PC-9 (cell line): ENCODE measurements at regions not wholly inside any gene's neighbourhood (a gene's known extent, or its start where the extent isn't known, plus 50 kb on each side); places are given as distances from the start of the nearest gene placed in this dataset.

Experiments used
- BruUV-seq: library from RNA; stranded (reverse); fragments of 400-500 nt; replicated peaks from 2 replicates; lab custom pipeline; 2021; lab: Mats Ljungman, UMichigan
- CTCF ChIA-PET: fragments of 300-600 bp; sonication (Branson Sonifier 250); formaldehyde crosslinking; loops from one replicate; lab custom pipeline; 2022; ENCODE audit warnings: antibody characterized with exemption; lab: Charles Lee
- POLR2A ChIA-PET: fragments of 300-600 bp; sonication (Branson Sonifier 250); formaldehyde crosslinking; loops from one replicate; lab custom pipeline; 2022; ENCODE audit warnings: antibody characterized with exemption; ENCODE audit not compliant: unreplicated experiment; lab: Charles Lee
- DNase-seq, 2 experiments: peaks; one replicate each; pipeline versions ENCODE4 v3.0.0 to v3.0.0-alpha.2; 2015 to 2022; ENCODE audit warnings: mixed read lengths in 1 of 2
- H2AFZ ChIP-seq: fragments of 200-600 bp; sonication (generic); 2 replicates; pipeline ENCODE4 v1.8.1; 2017; ENCODE audit warnings: antibody characterized with exemption
- H3F3A ChIP-seq: fragments of 200-600 bp; sonication (generic); 2 replicates; pipeline ENCODE4 v1.8.1; 2017; ENCODE audit warnings: antibody characterized with exemption, mild to moderate bottlenecking, low read depth; ENCODE audit not compliant: insufficient read depth
- H3K27ac ChIP-seq: fragments of 200-600 bp; sonication (generic); 2 replicates; pipeline ENCODE4 v1.6.1; 2016; ENCODE audit warnings: mixed run types
- H3K27me3 ChIP-seq: fragments of 200-600 bp; sonication (generic); 2 replicates; pipeline ENCODE4 v1.6.1; 2016; ENCODE audit warnings: low read depth, mixed run types; ENCODE audit not compliant: insufficient read depth
- H3K36me3 ChIP-seq: fragments of 200-600 bp; sonication (generic); 2 replicates; pipeline ENCODE4 v1.6.1; 2016; ENCODE audit warnings: low read depth, mixed run types
- H3K4me1 ChIP-seq: fragments of 200-600 bp; sonication (generic); replicated peaks from 2 replicates; pipeline ENCODE4 v1.6.1; 2016; ENCODE audit warnings: mixed run types; ENCODE audit not compliant: insufficient read depth
- H3K4me2 ChIP-seq: fragments of 200-600 bp; sonication (generic); 2 replicates; pipeline ENCODE4 v1.6.1; 2017; ENCODE audit warnings: mixed run types
- H3K4me3 ChIP-seq: fragments of 200-600 bp; sonication (generic); 2 replicates; pipeline ENCODE4 v1.6.1; 2016; ENCODE audit warnings: mixed run types
- H3K79me2 ChIP-seq: fragments of 200-600 bp; sonication (generic); 2 replicates; pipeline ENCODE4 v1.6.1; 2017; ENCODE audit warnings: low read depth, mixed run types
- H3K9me2 ChIP-seq: fragments of 200-600 bp; sonication (generic); 2 replicates; pipeline ENCODE4 v1.8.1; 2017; ENCODE audit warnings: mild to moderate bottlenecking; ENCODE audit not compliant: insufficient read depth
- H3K9me3 ChIP-seq: fragments of 200-600 bp; sonication (generic); 2 replicates; pipeline ENCODE4 v1.8.1; 2016; ENCODE audit warnings: low read depth; ENCODE audit not compliant: insufficient read depth
- H4K20me1 ChIP-seq: fragments of 200-600 bp; sonication (generic); 2 replicates; pipeline ENCODE4 v1.8.1; 2017; ENCODE audit not compliant: insufficient read depth
- CTCF ChIP-seq: fragments of 200-600 bp; sonication (generic); conservative IDR thresholded peaks from 2 replicates; pipeline ENCODE4 v1.6.1; 2017; ENCODE audit warnings: mixed run types, antibody characterized with exemption, mild to moderate bottlenecking, moderate library complexity
- EZH2 ChIP-seq: fragments of 200-600 bp; sonication (generic); IDR thresholded peaks from 2 replicates; pipeline ENCODE4 v1.8.0; 2017; ENCODE audit warnings: antibody characterized with exemption, low read depth
- intact Hi-C: fragments of 100-400 bp; cut with micrococcal nuclease; formaldehyde crosslinking; loops from one replicate; pipeline ENCODE4 v1.10.0; 2022; ENCODE audit not compliant: unreplicated experiment

DNA sequence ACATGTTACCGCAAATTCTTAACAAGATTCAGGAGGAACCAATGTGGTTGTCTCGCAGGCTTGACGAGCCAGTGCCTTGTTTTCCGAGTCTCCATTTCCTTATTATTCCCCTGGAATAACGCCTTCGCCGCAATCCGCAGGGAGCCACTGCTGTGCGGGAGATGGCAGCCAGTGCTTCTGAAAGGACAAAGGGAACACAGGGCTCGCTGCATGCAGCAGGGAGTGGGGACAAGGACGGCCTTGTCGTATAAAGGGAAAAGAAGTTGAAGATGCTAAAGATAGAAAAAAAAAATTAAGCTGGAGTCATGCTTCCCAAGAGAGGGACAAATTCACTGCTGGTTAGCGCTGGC lies 221.4 kb downstream of the NDUFA10 start:
- Histone ChIP-seq H2AFZ (no peak overlapping the region), H3K9me3 (no peaks in the 10 kb centered on the region), H3K4me1 (no peaks in the 10 kb centered on the region), H3K4me3 (no peak overlapping the region), H3K27me3 (peaks cover 99% of the 10 kb centered on the region), H3K79me2 (no peaks in the 10 kb centered on the region), H3K9me2 (no peaks in the 10 kb centered on the region), H3K36me3 (no peaks in the 10 kb centered on the region), H3K27ac (no peak overlapping the region), H4K20me1 (no peaks in the 10 kb centered on the region), H3K4me2 (no peak overlapping the region), H3F3A (no peaks in the 10 kb centered on the region)
- ChIA-PET POLR2A (no interaction called here), CTCF (no interaction called here)
- TF ChIP-seq CTCF, result no peak
- no peak for TF ChIP-seq EZH2
- intact Hi-C loops, result no loop called here
- no TSS peak for BruUV-seq
- no peak for DNase-seq

DNA sequence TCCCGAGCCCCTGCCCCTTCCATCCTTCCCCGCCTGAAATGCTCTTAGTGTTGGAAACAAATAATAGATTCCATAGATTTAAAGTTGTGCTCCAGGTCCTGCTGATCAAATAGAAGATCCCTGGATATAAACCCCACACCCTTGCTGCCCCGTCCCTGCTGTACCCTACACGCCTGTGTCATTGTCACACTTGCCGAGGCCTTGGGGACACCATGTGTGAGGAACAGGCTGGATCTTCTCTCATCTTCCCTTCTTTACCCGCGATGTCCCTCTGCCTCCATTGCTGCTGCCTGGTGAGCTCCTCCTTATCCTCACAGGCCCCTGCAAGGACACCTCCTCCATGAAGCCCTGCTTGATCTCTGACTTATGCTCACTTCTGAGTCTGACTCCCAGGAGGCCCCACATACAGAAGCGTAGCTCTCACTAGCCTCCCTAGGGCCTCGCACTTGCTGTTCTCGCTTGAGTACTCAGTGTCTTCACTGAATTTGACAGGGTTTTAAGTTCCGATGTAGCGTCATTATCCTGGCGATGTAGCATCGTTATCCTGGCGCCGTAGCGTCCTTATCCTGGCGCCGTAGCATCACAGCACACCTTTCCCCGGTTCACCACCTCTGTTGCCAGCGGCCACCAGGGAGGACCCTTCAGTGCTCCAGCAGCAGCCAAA lies 221.9 kb downstream of the NDUFA10 start:
- ChIA-PET CTCF (no interaction called here), POLR2A (no interaction called here)
- DNase-seq, result no peak
- no peaks in the 10 kb centered on the region for H3K36me3 ChIP-seq
- H3K27ac ChIP-seq, result no peak overlapping the region
- no peak overlapping the region for H3K4me3 ChIP-seq
- H3F3A ChIP-seq, result no peaks in the 10 kb centered on the region
- H2AFZ ChIP-seq, result no peak overlapping the region
- TF ChIP-seq EZH2 (no peak), CTCF (no peak)
- H3K79me2 ChIP-seq, result no peaks in the 10 kb centered on the region
- H3K4me2 ChIP-seq, result no peak overlapping the region
- no peaks in the 10 kb centered on the region for H3K4me1 ChIP-seq
- H3K27me3 ChIP-seq, result peaks cover 99% of the 10 kb centered on the region
- intact Hi-C loops, result no loop called here
- no peaks in the 10 kb centered on the region for H3K9me3 ChIP-seq
- BruUV-seq, result no TSS peak
- no peaks in the 10 kb centered on the region for H4K20me1 ChIP-seq
- no peaks in the 10 kb centered on the region for H3K9me2 ChIP-seq

DNA sequence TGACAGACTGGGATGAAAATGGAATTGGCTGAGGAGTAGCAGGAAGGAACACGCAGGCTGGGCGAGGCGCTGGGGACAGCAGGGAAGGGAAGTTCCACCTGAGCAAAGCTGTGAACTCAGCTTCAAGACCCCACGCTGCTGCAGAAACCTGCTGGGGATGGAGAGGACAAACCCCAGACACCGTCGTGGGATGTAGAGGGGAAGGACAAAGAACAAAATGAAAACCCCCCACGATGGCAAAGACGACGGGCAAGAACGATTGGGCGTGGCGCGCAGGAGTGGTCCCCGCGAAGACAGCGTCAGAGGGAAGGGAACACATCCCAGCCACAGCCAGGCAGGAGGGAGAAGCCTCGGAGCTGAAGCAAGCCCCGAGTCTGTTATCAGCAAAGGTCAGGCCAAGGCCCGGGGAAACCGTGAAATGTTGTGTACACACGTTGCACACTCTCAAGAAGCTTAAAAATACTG lies 222.9 kb downstream of the NDUFA10 start:
- POLR2A ChIA-PET, result no interaction called here
- DNase-seq, result no peak
- TF ChIP-seq CTCF (no peak), EZH2 (no peak)
- H3K27ac ChIP-seq, result no peak overlapping the region
- H3F3A ChIP-seq, result no peaks in the 10 kb centered on the region
- no TSS peak for BruUV-seq
- no peaks in the 10 kb centered on the region for H4K20me1 ChIP-seq
- H3K9me3 ChIP-seq, result no peaks in the 10 kb centered on the region
- H3K79me2 ChIP-seq, result no peaks in the 10 kb centered on the region
- CTCF ChIA-PET, result no interaction called here
- H3K36me3 ChIP-seq, result no peaks in the 10 kb centered on the region
- peaks cover 99% of the 10 kb centered on the region for H3K27me3 ChIP-seq
- H3K4me2 ChIP-seq, result no peak overlapping the region
- H3K9me2 ChIP-seq, result no peaks in the 10 kb centered on the region
- H2AFZ ChIP-seq, result no peak overlapping the region
- intact Hi-C loops, result no loop called here
- no peaks in the 10 kb centered on the region for H3K4me1 ChIP-seq
- no peak overlapping the region for H3K4me3 ChIP-seq
